Epithelial cell of proximal tubule (primary cell): ENCODE measurements at regions not wholly inside any gene's neighbourhood (a gene's known extent, or its start where the extent isn't known, plus 50 kb on each side); places are given as distances from the start of the nearest gene placed in this dataset.
"Not testable (repeated sequence)": the region's sequence is repeated elsewhere in the genome, so short reads cannot be mapped to it uniquely, and the experiment has no call there.

Experiments used
- DNase-seq: peaks from one replicate; pipeline ENCODE4 v3.0.0-alpha.2; 2011; ENCODE audit warnings: low read depth
- H3K4me3 ChIP-seq: 2 replicates; pipeline ENCODE4 v1.5.1; 2011; ENCODE audit warnings: low read depth, mild to moderate bottlenecking, low read length
- TF ChIP-seq, protein P1 (sequence below): conservative IDR thresholded peaks from 2 replicates; pipeline ENCODE4 v1.5.1; 2012; ENCODE audit warnings: low read depth, mild to moderate bottlenecking, low read length

DNA sequence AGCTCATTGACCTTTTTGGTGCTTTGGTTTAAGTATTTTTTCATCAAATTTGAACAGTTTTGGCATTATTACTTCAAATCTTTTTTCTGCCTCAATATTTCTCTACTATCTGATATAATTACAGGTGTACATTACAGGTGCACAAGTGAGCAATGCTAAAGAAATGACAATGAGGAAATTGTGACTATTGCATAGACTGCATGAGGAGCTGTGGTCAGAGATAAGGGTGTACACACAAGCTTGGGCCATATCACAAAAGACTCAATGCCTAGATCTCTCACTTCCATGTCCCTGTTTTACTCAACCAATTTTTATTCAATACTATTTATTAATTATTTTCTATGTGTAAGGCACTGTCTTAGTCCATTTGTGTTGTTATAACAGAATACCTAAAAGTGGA lies 251.0 kb upstream of the UBASH3B start:
- no peak overlapping the region for H3K4me3 ChIP-seq
- DNase-seq = no peak
- TF ChIP-seq, protein P1, sequence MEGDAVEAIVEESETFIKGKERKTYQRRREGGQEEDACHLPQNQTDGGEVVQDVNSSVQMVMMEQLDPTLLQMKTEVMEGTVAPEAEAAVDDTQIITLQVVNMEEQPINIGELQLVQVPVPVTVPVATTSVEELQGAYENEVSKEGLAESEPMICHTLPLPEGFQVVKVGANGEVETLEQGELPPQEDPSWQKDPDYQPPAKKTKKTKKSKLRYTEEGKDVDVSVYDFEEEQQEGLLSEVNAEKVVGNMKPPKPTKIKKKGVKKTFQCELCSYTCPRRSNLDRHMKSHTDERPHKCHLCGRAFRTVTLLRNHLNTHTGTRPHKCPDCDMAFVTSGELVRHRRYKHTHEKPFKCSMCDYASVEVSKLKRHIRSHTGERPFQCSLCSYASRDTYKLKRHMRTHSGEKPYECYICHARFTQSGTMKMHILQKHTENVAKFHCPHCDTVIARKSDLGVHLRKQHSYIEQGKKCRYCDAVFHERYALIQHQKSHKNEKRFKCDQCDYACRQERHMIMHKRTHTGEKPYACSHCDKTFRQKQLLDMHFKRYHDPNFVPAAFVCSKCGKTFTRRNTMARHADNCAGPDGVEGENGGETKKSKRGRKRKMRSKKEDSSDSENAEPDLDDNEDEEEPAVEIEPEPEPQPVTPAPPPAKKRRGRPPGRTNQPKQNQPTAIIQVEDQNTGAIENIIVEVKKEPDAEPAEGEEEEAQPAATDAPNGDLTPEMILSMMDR = no peak

DNA sequence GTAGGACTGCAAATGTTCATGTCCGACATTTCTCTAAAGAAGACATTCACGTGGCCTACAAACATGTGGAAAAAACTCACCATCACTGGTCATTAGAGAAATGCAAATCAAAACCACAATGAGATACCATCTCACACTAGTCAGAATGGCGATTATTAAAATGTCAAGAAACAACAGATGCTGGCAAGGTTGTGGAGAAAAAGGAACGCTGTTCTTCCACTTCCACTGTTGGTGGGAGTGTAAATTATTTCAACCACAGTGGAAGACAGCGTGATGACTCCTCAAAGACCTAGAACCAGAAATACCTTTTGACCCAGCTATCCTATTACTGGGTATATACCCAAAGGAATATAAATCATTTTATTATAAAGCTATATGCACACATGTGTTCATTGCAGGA lies 253.9 kb upstream of the UBASH3B start:
- DNase-seq, H3K4me3 ChIP-seq: not testable (repeated sequence)

DNA sequence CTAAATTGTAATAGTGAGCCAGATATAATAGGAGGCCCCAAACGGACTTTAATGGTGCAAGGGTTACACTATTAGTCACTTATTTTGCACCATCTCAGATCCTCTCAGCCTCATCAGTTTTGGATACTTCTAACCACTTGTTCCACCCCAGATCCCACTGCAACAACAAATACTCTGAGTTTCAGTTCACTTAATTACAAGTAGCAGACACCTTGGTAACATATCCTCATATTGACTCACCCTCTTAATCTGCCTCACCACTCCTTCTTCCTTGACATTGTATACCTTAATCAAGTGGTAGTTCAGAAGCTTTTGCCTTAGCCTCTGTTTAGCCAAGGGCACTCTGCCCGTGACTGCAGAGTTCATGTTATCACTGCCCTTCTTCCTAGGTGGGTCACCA lies 256.1 kb upstream of the UBASH3B start:
- TF ChIP-seq, protein P1 = no peak
- no peak overlapping the region for H3K4me3 ChIP-seq
- no peak for DNase-seq

DNA sequence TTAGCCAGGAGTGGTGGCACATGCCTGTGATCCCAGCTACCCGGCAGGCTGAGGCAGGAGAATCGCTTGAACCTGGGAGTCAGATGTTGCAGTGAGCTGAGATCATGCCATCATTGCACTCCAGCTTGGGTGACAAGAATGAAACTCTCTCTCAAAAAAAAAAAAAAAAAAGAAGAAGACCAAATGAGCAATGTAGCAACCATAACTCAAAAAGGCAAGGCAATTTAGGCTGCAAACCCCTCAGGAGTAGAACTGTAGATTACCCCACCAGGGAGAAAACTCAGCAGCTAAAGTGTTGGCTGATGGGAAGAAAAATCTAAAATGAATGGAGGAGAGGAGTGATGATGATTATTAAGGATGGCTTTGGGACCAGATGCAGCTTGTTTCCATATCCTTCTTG lies 256.7 kb upstream of the UBASH3B start:
- H3K4me3 ChIP-seq = no peak overlapping the region
- DNase-seq = no peak
- TF ChIP-seq, protein P1 = no peak

DNA sequence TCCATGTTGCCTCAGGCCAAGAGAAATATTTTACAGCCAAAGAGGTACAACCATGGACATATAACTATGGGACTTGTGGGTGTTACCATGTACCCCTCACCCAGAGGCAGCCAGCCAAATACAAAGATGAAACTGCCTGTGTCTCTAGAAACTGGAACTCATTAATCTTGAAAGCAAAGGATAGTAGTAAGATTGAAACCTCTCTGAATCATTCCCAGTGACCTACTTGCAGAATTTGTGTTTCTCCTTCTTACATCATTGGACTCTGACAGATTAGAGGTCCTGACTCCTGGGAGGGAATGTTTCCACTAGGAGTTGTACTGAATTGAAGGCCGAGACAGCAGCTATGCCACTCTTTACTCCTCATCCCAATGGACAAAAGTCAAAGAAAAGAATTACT lies 257.4 kb upstream of the UBASH3B start:
- no peak for DNase-seq
- TF ChIP-seq, protein P1 = no peak

DNA sequence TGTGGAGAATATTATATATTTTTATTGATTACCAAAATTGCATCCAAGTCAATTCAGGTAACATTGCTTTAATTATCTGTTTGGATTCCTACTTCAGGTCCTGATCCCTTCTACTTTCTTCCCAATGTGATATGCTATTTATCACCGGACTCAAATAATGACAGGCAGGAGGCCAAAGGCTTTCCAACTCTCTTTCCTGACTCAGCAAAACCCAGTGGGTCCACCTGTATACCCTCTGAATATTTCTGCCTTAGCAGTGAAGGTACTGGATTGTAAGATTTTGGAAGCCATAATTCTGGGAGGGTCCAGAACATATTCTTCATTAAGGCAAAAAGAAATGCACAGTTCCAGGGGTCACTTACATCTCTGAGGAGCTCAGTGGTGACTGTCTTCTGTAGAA lies 260.2 kb upstream of the UBASH3B start:
- no peak overlapping the region for H3K4me3 ChIP-seq
- TF ChIP-seq, protein P1 = no peak
- DNase-seq = no peak

More for the DNA sequence above, 257.4 kb upstream of the UBASH3B start:
- no peak overlapping the region for H3K4me3 ChIP-seq

DNA sequence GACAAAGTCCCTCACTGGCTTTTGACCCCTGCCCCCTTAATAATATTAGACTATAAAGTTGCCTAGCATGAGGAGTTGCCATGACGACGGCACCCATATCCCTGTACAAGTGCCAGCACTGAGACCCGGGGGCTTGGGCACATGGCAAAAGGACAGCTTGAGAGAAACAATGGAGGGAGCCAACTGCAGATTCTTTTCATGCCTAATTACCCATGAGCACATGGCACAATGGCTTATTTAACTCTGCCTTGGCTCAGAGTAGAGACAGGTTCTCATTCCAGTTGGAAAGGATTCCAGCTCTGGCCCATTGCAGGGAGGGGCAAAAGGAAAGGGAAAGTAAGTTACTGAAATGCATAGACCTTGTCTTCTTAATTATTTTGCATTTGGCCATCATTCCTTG lies 261.2 kb upstream of the UBASH3B start:
- no peak overlapping the region for H3K4me3 ChIP-seq
- TF ChIP-seq, protein P1 = no peak
- no peak for DNase-seq
